Loucy (cell line): ENCODE measurements at regions not wholly inside any gene's neighbourhood (a gene's known extent, or its start where the extent isn't known, plus 50 kb on each side); places are given as distances from the start of the nearest gene placed in this dataset.

Experiments used
- H2AFZ ChIP-seq: fragments of 200-600 bp; sonication (generic); 2 replicates; pipeline ENCODE4 v1.6.0; 2016; ENCODE audit warnings: antibody characterized with exemption, mild to moderate bottlenecking, low read length, moderate library complexity
- H3F3A ChIP-seq: fragments of 200-600 bp; 2 replicates; pipeline ENCODE4 v1.6.0; 2016; ENCODE audit warnings: antibody characterized with exemption, low read depth, mild to moderate bottlenecking
- H3K27me3 ChIP-seq: fragments of 200-600 bp; sonication (generic); 2 replicates; pipeline ENCODE4 v1.6.1; 2014; ENCODE audit warnings: low read length, mild to moderate bottlenecking; ENCODE audit not compliant: insufficient read depth, poor library complexity, severe bottlenecking
- H3K36me3 ChIP-seq: fragments of 200-600 bp; sonication (generic); 2 replicates; pipeline ENCODE4 v1.6.1; 2016; ENCODE audit warnings: low read length; ENCODE audit not compliant: insufficient read depth
- H3K4me1 ChIP-seq: fragments of 200-600 bp; sonication (generic); 2 replicates; pipeline ENCODE4 v1.5.1; 2014; ENCODE audit warnings: low read length, mild to moderate bottlenecking; ENCODE audit not compliant: insufficient read depth, poor library complexity, severe bottlenecking
- H3K4me2 ChIP-seq: fragments of 200-600 bp; sonication (generic); 2 replicates; pipeline ENCODE4 v1.6.0; 2014; ENCODE audit warnings: antibody characterized with exemption, low read length, low read depth, mild to moderate bottlenecking; ENCODE audit not compliant: poor library complexity, severe bottlenecking
- H3K4me3 ChIP-seq: fragments of 200-600 bp; sonication (generic); 2 replicates; pipeline ENCODE4 v1.5.1; 2014; ENCODE audit warnings: low read length, mild to moderate bottlenecking, mixed read lengths; ENCODE audit not compliant: poor library complexity, severe bottlenecking
- H3K79me2 ChIP-seq: fragments of 200-600 bp; sonication (generic); 2 replicates; pipeline ENCODE4 v1.6.1; 2014; ENCODE audit warnings: low read length; ENCODE audit not compliant: insufficient read depth
- H3K9ac ChIP-seq: fragments of 200-600 bp; sonication (generic); 2 replicates; pipeline ENCODE4 v1.6.0; 2014; ENCODE audit warnings: mild to moderate bottlenecking, low read depth, low read length, moderate library complexity; ENCODE audit not compliant: poor library complexity, severe bottlenecking
- H3K9me2 ChIP-seq: fragments of 200-600 bp; sonication (generic); replicated peaks from 2 replicates; pipeline ENCODE4 v1.6.1; 2016; ENCODE audit warnings: low read depth, low read length, mixed read lengths
- H3K9me3 ChIP-seq: fragments of 200-600 bp; sonication (generic); 2 replicates; pipeline ENCODE4 v1.6.1; 2014; ENCODE audit warnings: mild to moderate bottlenecking, antibody characterized with exemption, low read length, low read depth; ENCODE audit not compliant: insufficient read depth
- H4K20me1 ChIP-seq: fragments of 200-600 bp; sonication (generic); 2 replicates; pipeline ENCODE4 v1.6.0; 2014; ENCODE audit warnings: antibody characterized with exemption, low read length, mild to moderate bottlenecking; ENCODE audit not compliant: insufficient read depth, poor library complexity, severe bottlenecking
- CTCF ChIP-seq: fragments of 200-600 bp; sonication (generic); conservative IDR thresholded peaks from 2 replicates; pipeline ENCODE4 v1.5.1; 2014; ENCODE audit warnings: mild to moderate bottlenecking, antibody characterized with exemption, low read length
- EZH2phosphoT487 ChIP-seq: fragments of 200-600 bp; IDR thresholded peaks from 2 replicates; pipeline ENCODE4 v1.6.1; 2018; ENCODE audit warnings: antibody characterized with exemption, mild to moderate bottlenecking, moderate library complexity, borderline replicate concordance

- H2AFZ ChIP-seq, result no peak overlapping the region
- H4K20me1 ChIP-seq, result no peaks in the 10 kb centered on the region
- TF ChIP-seq CTCF (no peak), EZH2phosphoT487 (no peak)
- H3K4me1 ChIP-seq, result no peaks in the 10 kb centered on the region
- H3F3A ChIP-seq, result no peaks in the 10 kb centered on the region
- H3K9ac ChIP-seq, result no peak overlapping the region
- H3K27me3 ChIP-seq, result no peaks in the 10 kb centered on the region
- no peaks in the 10 kb centered on the region for H3K36me3 ChIP-seq
- no peak overlapping the region for H3K4me2 ChIP-seq
- H3K9me2 ChIP-seq, result no peaks in the 10 kb centered on the region
- H3K79me2 ChIP-seq, result no peaks in the 10 kb centered on the region
- H3K4me3 ChIP-seq, result no peak overlapping the region
- H3K9me3 ChIP-seq, result no peaks in the 10 kb centered on the region
These were observed 1051.4 kb upstream of the EEF2KMT start for GRCh38 chr16:6149031-6149430.

GRCh38 chr16:6148361-6148760 is 1050.8 kb upstream of the EEF2KMT start:
- Histone ChIP-seq H3K4me3 (no peak overlapping the region), H3K9me2 (no peaks in the 10 kb centered on the region), H2AFZ (no peak overlapping the region), H3K4me2 (no peak overlapping the region), H4K20me1 (no peaks in the 10 kb centered on the region), H3K4me1 (no peaks in the 10 kb centered on the region), H3F3A (no peaks in the 10 kb centered on the region), H3K9me3 (no peaks in the 10 kb centered on the region), H3K27me3 (no peaks in the 10 kb centered on the region), H3K9ac (no peak overlapping the region), H3K79me2 (no peaks in the 10 kb centered on the region), H3K36me3 (no peaks in the 10 kb centered on the region)
- TF ChIP-seq CTCF (no peak), EZH2phosphoT487 (no peak)

- H2AFZ ChIP-seq, result no peak overlapping the region
- H3K4me3 ChIP-seq, result no peak overlapping the region
- no peak overlapping the region for H3K4me2 ChIP-seq
- H3K27me3 ChIP-seq, result no peaks in the 10 kb centered on the region
- H3K9ac ChIP-seq, result no peak overlapping the region
- H3K36me3 ChIP-seq, result no peaks in the 10 kb centered on the region
- no peaks in the 10 kb centered on the region for H3K79me2 ChIP-seq
- H3K9me2 ChIP-seq, result no peaks in the 10 kb centered on the region
- H3F3A ChIP-seq, result no peaks in the 10 kb centered on the region
- TF ChIP-seq CTCF (no peak), EZH2phosphoT487 (no peak)
- no peaks in the 10 kb centered on the region for H3K9me3 ChIP-seq
- no peaks in the 10 kb centered on the region for H3K4me1 ChIP-seq
- no peaks in the 10 kb centered on the region for H4K20me1 ChIP-seq
These were observed 1049.4 kb upstream of the EEF2KMT start for GRCh38 chr16:6146874-6147425.
